ENCODE measurements at regions not wholly inside any gene's neighbourhood (a gene's known extent, or its start where the extent isn't known, plus 50 kb on each side); places are given as distances from the start of the nearest gene placed in this dataset.

DNA sequence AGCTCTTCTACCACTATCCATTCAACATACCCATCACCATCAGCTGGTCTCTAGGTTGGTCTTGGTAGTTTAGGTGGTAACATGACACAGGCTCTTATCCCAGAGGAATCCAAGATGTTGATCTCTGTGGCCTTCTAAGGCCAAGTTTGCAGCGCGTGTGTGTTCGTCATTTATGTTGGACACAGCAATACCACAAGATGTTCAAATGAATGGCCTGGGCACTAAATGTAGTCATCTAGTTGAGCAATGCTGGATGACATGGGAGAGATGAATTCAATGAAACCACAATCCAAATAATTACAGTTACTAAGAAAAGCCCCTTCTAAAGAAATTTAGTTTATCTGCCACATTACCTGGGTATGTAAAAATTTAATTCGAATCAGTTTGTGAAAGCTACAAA is 292.4 kb downstream of the MRPS30 start:
- Mint-ChIP-seq H3K4me3 (no peak overlapping the region), H3K27ac (no peak overlapping the region), H3K36me3 (no peaks in the 10 kb centered on the region), H3K27me3 (ENCODE audit: low read depth in 3 of 3) (peaks cover 0 to 1% (median 0%) of the 10 kb centered on the region in 3 donors), H3K9me3 (peaks cover 2 to 24% (median 7%) of the 10 kb centered on the region in 7 donors), H3K4me1 (no peaks in the 10 kb centered on the region)
- Histone ChIP-seq H3K4me1 (ENCODE audit: control insufficient read depth in 1 of 2, insufficient read depth in 2 of 2, low read length in 2 of 2) (no peaks in the 10 kb centered on the region), H3K36me3 (replicated peaks in 1 of 2; ENCODE audit: control insufficient read depth in 1 of 2, insufficient read depth in 2 of 2, low read length in 2 of 2) (no peaks in the 10 kb centered on the region), H3K9me3 (replicated peaks in 1 of 2; ENCODE audit: control insufficient read depth in 1 of 2, insufficient read depth in 1 of 2, low read length in 2 of 2) (peaks cover 6 to 8% of the 10 kb centered on the region in 2 donors), H3K4me3 (replicated peaks in 1 of 3; ENCODE audit: low read depth in 2 of 3, low read length in 3 of 3) (no peak overlapping the region), H3K79me2 (ENCODE audit: insufficient read depth, low read length) (no peaks in the 10 kb centered on the region), H3K9ac (ENCODE audit: insufficient read depth, low read length, poor library complexity, severe bottlenecking) (no peak overlapping the region), H3K4me2 (replicated peaks; ENCODE audit: extremely low read depth, low read length, poor library complexity, severe bottlenecking) (no peak overlapping the region), H2AFZ (ENCODE audit: insufficient read depth, low read depth, low read length, poor library complexity, severe bottlenecking) (no peak overlapping the region), H4K20me1 (ENCODE audit: insufficient read depth, low read length) (no peaks in the 10 kb centered on the region), H3K27ac (ENCODE audit: low read depth in 1 of 2, low read length in 2 of 2) (no peak overlapping the region), H3K27me3 (ENCODE audit: control insufficient read depth in 2 of 2, insufficient read depth in 2 of 2, low read length in 2 of 2) (no peaks in the 10 kb centered on the region)
- TF ChIP-seq, protein P1, sequence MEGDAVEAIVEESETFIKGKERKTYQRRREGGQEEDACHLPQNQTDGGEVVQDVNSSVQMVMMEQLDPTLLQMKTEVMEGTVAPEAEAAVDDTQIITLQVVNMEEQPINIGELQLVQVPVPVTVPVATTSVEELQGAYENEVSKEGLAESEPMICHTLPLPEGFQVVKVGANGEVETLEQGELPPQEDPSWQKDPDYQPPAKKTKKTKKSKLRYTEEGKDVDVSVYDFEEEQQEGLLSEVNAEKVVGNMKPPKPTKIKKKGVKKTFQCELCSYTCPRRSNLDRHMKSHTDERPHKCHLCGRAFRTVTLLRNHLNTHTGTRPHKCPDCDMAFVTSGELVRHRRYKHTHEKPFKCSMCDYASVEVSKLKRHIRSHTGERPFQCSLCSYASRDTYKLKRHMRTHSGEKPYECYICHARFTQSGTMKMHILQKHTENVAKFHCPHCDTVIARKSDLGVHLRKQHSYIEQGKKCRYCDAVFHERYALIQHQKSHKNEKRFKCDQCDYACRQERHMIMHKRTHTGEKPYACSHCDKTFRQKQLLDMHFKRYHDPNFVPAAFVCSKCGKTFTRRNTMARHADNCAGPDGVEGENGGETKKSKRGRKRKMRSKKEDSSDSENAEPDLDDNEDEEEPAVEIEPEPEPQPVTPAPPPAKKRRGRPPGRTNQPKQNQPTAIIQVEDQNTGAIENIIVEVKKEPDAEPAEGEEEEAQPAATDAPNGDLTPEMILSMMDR (IDR thresholded peaks at IDR 0.05), result no peak
- intact Hi-C loops (cut with micrococcal nuclease), result no loop called here
- no peak for DNase-seq
- WGBS (ENCODE audit: insufficient coverage), result 95% methylated on average over 3 of the region's 4 CpGs

DNA sequence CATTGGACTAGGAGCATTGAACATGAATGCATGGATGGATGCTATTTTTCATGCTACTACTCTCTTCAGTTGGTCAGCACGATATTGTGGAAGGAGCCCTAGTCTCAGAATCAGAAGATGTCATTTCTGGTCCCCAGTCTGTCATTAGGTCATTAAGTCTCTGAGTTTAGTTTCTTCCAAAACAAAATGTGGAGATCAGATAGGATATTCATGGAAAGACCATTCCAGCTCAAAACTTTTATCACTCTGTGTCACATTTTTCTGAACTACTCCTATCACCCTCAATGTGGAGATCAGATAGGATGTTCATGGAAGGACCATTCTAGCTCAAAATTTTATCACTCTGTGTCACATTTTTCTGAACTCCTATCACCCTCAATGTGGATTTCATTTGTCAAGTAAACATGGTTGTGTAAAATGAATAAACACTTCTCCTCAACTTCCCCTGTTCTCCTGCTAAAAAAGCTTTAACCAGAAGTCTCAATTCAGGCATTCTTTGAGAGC is 296.8 kb downstream of the MRPS30 start:
- H3K4me3 ChIP-seq (replicated peaks in 1 of 3; ENCODE audit: low read depth in 2 of 3, low read length in 3 of 3), result no peak overlapping the region
- no peaks in the 10 kb centered on the region for H3K4me1 Mint-ChIP-seq
- peaks cover 10 to 13% of the 10 kb centered on the region in 2 donors for H3K9me3 ChIP-seq (replicated peaks in 1 of 2; ENCODE audit: control insufficient read depth in 1 of 2, insufficient read depth in 1 of 2, low read length in 2 of 2)
- H3K4me2 ChIP-seq (replicated peaks; ENCODE audit: extremely low read depth, low read length, poor library complexity, severe bottlenecking), result no peak overlapping the region
- H4K20me1 ChIP-seq (ENCODE audit: insufficient read depth, low read length), result no peaks in the 10 kb centered on the region
- H3K4me3 Mint-ChIP-seq, result no peak overlapping the region
- no peak for DNase-seq
- H3K36me3 Mint-ChIP-seq, result no peaks in the 10 kb centered on the region
- no peak overlapping the region for H2AFZ ChIP-seq (ENCODE audit: insufficient read depth, low read depth, low read length, poor library complexity, severe bottlenecking)
- no peak overlapping the region for H3K9ac ChIP-seq (ENCODE audit: insufficient read depth, low read length, poor library complexity, severe bottlenecking)
- no peaks in the 10 kb centered on the region for H3K36me3 ChIP-seq (replicated peaks in 1 of 2; ENCODE audit: control insufficient read depth in 1 of 2, insufficient read depth in 2 of 2, low read length in 2 of 2)
- WGBS (ENCODE audit: insufficient coverage), result no CpG with 5 or more reads among the region's 1 CpG
- no peaks in the 10 kb centered on the region for H3K27me3 ChIP-seq (ENCODE audit: control insufficient read depth in 2 of 2, insufficient read depth in 2 of 2, low read length in 2 of 2)
- H3K79me2 ChIP-seq (ENCODE audit: insufficient read depth, low read length), result no peaks in the 10 kb centered on the region
- H3K9me3 Mint-ChIP-seq, result peaks cover 2 to 28% (median 11%) of the 10 kb centered on the region in 7 donors
- no peak overlapping the region for H3K27ac Mint-ChIP-seq
- intact Hi-C loops (cut with micrococcal nuclease), result no loop called here
- no peak overlapping the region for H3K27ac ChIP-seq (ENCODE audit: low read depth in 1 of 2, low read length in 2 of 2)
- no peaks in the 10 kb centered on the region for H3K4me1 ChIP-seq (ENCODE audit: control insufficient read depth in 1 of 2, insufficient read depth in 2 of 2, low read length in 2 of 2)
- H3K27me3 Mint-ChIP-seq (ENCODE audit: low read depth in 3 of 3), result peaks cover 0 to 1% (median 0%) of the 10 kb centered on the region in 3 donors
- TF ChIP-seq, protein P1 (IDR thresholded peaks at IDR 0.05), result no peak
